ENCODE measurements at regions not wholly inside any gene's neighbourhood (a gene's known extent, or its start where the extent isn't known, plus 50 kb on each side); places are given as distances from the start of the nearest gene placed in this dataset.

- Mint-ChIP-seq H3K27ac (ENCODE audit: unreplicated experiment) (no peak overlapping the region), H3K4me1 (ENCODE audit: unreplicated experiment) (peaks cover 3% of the 10 kb centered on the region), H3K36me3 (ENCODE audit: low read depth, unreplicated experiment) (no peaks in the 10 kb centered on the region), H3K9me3 (ENCODE audit: unreplicated experiment) (no peaks in the 10 kb centered on the region), H3K27me3 (ENCODE audit: unreplicated experiment) (peaks cover 4% of the 10 kb centered on the region), H3K4me3 (ENCODE audit: unreplicated experiment) (no peak overlapping the region)
- DNase-seq (ENCODE audit: low spot score) = no peak
- TF ChIP-seq CTCF (IDR thresholded peaks at IDR 0.05; ENCODE audit: unreplicated experiment) = no peak
Observed at GRCh38 chr1:230550428-230550827, 91.9 kb upstream of the COG2 start.

GRCh38 chr1:230549625-230550024, 92.7 kb upstream of the COG2 start:
- Mint-ChIP-seq H3K9me3 (ENCODE audit: unreplicated experiment) (no peaks in the 10 kb centered on the region), H3K27me3 (ENCODE audit: unreplicated experiment) (peaks cover 4% of the 10 kb centered on the region), H3K4me3 (ENCODE audit: unreplicated experiment) (no peak overlapping the region), H3K4me1 (ENCODE audit: unreplicated experiment) (peaks cover 3% of the 10 kb centered on the region), H3K27ac (ENCODE audit: unreplicated experiment) (no peak overlapping the region), H3K36me3 (ENCODE audit: low read depth, unreplicated experiment) (no peaks in the 10 kb centered on the region)
- no peak for TF ChIP-seq CTCF (IDR thresholded peaks at IDR 0.05; ENCODE audit: unreplicated experiment)
- DNase-seq (ENCODE audit: low spot score) = no peak

- H3K4me1 Mint-ChIP-seq (ENCODE audit: unreplicated experiment) = peaks cover 3% of the 10 kb centered on the region
- DNase-seq (ENCODE audit: low spot score) = no peak
- H3K9me3 Mint-ChIP-seq (ENCODE audit: unreplicated experiment) = no peaks in the 10 kb centered on the region
- no peak for TF ChIP-seq CTCF (IDR thresholded peaks at IDR 0.05; ENCODE audit: unreplicated experiment)
- no peak overlapping the region for H3K27ac Mint-ChIP-seq (ENCODE audit: unreplicated experiment)
- peaks cover 4% of the 10 kb centered on the region for H3K27me3 Mint-ChIP-seq (ENCODE audit: unreplicated experiment)
- H3K36me3 Mint-ChIP-seq (ENCODE audit: low read depth, unreplicated experiment) = no peaks in the 10 kb centered on the region
- no peak overlapping the region for H3K4me3 Mint-ChIP-seq (ENCODE audit: unreplicated experiment)
Observed at GRCh38 chr1:230548997-230549396, 93.3 kb upstream of the COG2 start.

- Mint-ChIP-seq H3K27me3 (ENCODE audit: unreplicated experiment) (peaks cover 4% of the 10 kb centered on the region), H3K4me3 (ENCODE audit: unreplicated experiment) (no peak overlapping the region), H3K36me3 (ENCODE audit: low read depth, unreplicated experiment) (no peaks in the 10 kb centered on the region), H3K9me3 (ENCODE audit: unreplicated experiment) (no peaks in the 10 kb centered on the region), H3K4me1 (ENCODE audit: unreplicated experiment) (peaks cover 3% of the 10 kb centered on the region), H3K27ac (ENCODE audit: unreplicated experiment) (no peak overlapping the region)
- TF ChIP-seq CTCF (IDR thresholded peaks at IDR 0.05; ENCODE audit: unreplicated experiment) = no peak
- no peak for DNase-seq (ENCODE audit: low spot score)
Observed at GRCh38 chr1:230548357-230548756, 93.9 kb upstream of the COG2 start.

- peaks cover 7% of the 10 kb centered on the region for H3K27me3 Mint-ChIP-seq (ENCODE audit: unreplicated experiment)
- H3K27ac Mint-ChIP-seq (ENCODE audit: unreplicated experiment) = no peak overlapping the region
- H3K4me1 Mint-ChIP-seq (ENCODE audit: unreplicated experiment) = peaks cover under 1% of the 10 kb centered on the region
- no peaks in the 10 kb centered on the region for H3K36me3 Mint-ChIP-seq (ENCODE audit: low read depth, unreplicated experiment)
- DNase-seq (ENCODE audit: low spot score) = no peak
- H3K9me3 Mint-ChIP-seq (ENCODE audit: unreplicated experiment) = no peaks in the 10 kb centered on the region
- TF ChIP-seq CTCF (IDR thresholded peaks at IDR 0.05; ENCODE audit: unreplicated experiment) = no peak
- H3K4me3 Mint-ChIP-seq (ENCODE audit: unreplicated experiment) = no peak overlapping the region
Observed at GRCh38 chr1:230545181-230545580, 97.1 kb upstream of the COG2 start.
